K562 (cell line): ENCODE measurements at regions not wholly inside any gene's neighbourhood (a gene's known extent, or its start where the extent isn't known, plus 50 kb on each side); places are given as distances from the start of the nearest gene placed in this dataset.

Experiments
- HLTF ChIP-seq: fragments of 450-650 bp; IDR thresholded peaks from 2 replicates; pipeline ENCODE4 v1.6.1; 2016
- MAFF ChIP-seq: IDR thresholded peaks from 2 replicates; pipeline ENCODE4 v1.6.1; 2012; ENCODE audit warnings: low read length, improper control_type of control experiment
- POLR2AphosphoS5 ChIP-seq: IDR thresholded peaks from 2 replicates; pipeline ENCODE4 v1.6.1; 2011; ENCODE audit warnings: mild to moderate bottlenecking, low read depth, low read length, moderate library complexity; ENCODE audit not compliant: control insufficient read depth, insufficient read depth
- ZNF398 ChIP-seq: fragments of 250-450 bp; sonication (Bioruptor Pico); IDR thresholded peaks from 2 replicates; pipeline ENCODE4 v1.8.0; 2021; ENCODE audit warnings: moderate library complexity, mild to moderate bottlenecking, inconsistent platforms

- TF ChIP-seq MAFF (no peak), HLTF (no peak), ZNF398 (CRISPR knock-in tag) (no peak), POLR2AphosphoS5 (no peak)
These were observed 172.9 kb upstream of the NAMPT start for GRCh38 chr7:106457678-106458077.
